ENCODE measurements at regions not wholly inside any gene's neighbourhood (a gene's known extent, or its start where the extent isn't known, plus 50 kb on each side); places are given as distances from the start of the nearest gene placed in this dataset.

GRCh38 chr20:57112448-57112847 lies 154.0 kb downstream of the BMP7 start:
- no peak for TF ChIP-seq CTCF (conservative IDR thresholded peaks at IDR 0.05)
- no peak for TF ChIP-seq ZFX (IDR thresholded peaks at IDR 0.05)
- no peak overlapping the region for H3K27ac ChIP-seq

- TF ChIP-seq CTCF (conservative IDR thresholded peaks at IDR 0.05), result no peak
- no peak for TF ChIP-seq ZFX (IDR thresholded peaks at IDR 0.05)
- no peak overlapping the region for H3K27ac ChIP-seq
Observed at GRCh38 chr20:57114290-57115005, 152.0 kb downstream of the BMP7 start.

GRCh38 chr20:57117296-57117695 lies 149.1 kb downstream of the BMP7 start:
- H3K27ac ChIP-seq, result no peak overlapping the region
- TF ChIP-seq CTCF (conservative IDR thresholded peaks at IDR 0.05), result no peak
- no peak for TF ChIP-seq ZFX (IDR thresholded peaks at IDR 0.05)

- H3K27ac ChIP-seq, result no peak overlapping the region
- no peak for TF ChIP-seq CTCF (conservative IDR thresholded peaks at IDR 0.05)
- no peak for TF ChIP-seq ZFX (IDR thresholded peaks at IDR 0.05)
Observed at GRCh38 chr20:57118107-57118769, 148.2 kb downstream of the BMP7 start.
